Right renal pelvis (tissue), 4 donors: ENCODE measurements at regions not wholly inside any gene's neighbourhood (a gene's known extent, or its start where the extent isn't known, plus 50 kb on each side); places are given as distances from the start of the nearest gene placed in this dataset.
"Not testable (repeated sequence)": the region's sequence is repeated elsewhere in the genome, so short reads cannot be mapped to it uniquely, and the experiment has no call there.

Experiments
- DNase-seq, 4 donors: peaks; one replicate each; pipeline ENCODE4 v3.0.0-alpha.2; 2013; ENCODE audit warnings: low read depth in 4 of 4, low spot score in 3 of 4, missing footprints in 1 of 4

DNA sequence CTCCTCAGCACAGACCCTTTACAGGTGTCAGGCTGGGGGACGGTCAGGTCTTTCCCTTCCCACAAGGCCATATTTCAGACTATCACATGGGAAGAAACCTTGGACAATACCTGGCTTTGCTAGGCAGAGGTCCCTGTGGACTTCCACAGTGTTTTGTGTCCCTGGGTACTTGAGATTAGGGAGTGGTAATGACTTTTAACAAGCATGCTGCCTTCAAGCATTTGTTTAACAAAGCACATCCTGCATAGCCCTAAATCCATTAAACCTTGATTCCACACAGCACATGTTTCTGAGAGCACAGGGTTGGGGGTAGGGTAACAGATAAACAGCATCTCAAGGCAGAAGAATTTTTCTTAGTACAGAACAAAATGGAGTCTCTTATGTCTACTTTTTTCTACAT, 451.2 kb downstream of the PLOD2 start:
- not testable (repeated sequence) for DNase-seq

DNA sequence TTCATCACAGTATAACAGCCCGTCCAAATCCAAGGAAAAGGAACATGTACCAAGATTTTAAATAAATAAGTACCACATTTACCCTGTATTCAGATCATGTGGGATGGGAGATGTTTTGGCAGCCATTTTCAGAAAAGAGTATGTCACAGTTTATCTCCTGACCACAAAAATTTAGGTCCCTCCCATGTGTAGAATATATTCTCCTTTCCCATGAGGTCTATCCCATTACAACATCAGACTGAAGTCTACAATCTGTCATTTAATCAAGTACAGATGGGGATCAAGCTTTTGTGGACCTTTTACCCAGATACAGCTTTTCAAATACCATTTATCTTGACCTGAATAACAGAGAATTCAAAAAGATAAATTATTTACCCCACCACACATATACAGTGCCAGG, 444.5 kb downstream of the PLOD2 start:
- DNase-seq: no peak

DNA sequence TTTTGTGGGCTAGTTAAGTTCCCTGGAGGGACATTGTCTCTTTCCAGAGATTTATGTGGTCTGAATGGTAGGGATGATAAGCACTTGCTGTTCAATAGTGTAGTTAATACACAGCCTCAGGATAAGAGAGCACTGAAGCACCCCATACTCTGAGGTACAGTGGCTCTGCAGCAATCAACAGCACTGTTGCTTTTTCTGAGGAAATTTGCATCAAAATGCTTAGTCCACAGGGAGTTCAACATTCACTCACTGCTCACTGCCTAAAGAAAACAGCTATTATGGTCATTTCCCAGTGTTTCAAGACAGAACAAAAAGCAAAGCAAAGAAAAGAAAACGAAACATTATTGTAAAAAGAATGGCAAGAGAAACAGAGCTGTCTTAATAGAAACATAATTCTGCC, 441.9 kb downstream of the PLOD2 start:
- no peak for DNase-seq

DNA sequence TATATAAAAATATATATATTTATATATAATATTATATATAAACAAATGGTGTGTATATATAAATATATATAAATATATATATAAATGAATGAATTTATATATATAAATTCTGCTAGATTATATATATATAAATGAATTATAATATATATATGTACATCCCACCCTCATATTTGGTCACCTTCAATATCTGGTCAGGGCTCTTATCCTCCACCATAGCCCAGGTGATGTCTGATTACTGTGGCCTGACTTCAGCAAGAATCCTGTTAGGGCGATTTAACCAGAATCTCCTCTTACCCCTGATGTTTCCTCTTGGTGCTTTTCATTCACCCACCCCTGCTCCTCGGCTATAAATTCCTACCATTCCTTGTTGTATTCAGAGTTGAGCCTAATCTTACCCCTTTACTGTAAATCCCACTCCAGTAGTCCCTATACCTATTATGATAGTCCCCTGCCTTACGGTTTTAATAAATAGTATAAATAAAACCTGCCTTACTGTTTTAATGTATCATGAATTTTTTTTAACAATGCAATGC, 439.6 kb downstream of the PLOD2 start:
- DNase-seq: no peak

DNA sequence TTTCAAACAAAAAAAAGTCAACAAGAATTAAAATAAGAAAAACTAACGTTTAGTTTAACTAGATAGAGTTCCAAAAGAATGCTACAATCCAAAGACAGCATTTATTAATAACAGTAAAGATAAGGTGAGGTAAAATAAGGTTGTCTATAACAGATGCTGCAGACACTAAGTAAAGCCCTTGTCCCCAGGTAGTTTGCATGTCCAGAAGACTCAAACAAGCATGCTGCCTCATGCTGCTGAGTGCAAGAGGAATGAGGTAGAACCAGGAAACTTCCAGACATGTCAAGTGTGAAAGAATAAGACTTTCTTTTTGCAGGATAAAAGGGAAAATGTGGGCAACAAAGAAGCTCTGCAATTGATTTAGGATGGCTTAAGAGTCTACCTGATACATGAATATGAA, 439.2 kb downstream of the PLOD2 start:
- DNase-seq: no peak

DNA sequence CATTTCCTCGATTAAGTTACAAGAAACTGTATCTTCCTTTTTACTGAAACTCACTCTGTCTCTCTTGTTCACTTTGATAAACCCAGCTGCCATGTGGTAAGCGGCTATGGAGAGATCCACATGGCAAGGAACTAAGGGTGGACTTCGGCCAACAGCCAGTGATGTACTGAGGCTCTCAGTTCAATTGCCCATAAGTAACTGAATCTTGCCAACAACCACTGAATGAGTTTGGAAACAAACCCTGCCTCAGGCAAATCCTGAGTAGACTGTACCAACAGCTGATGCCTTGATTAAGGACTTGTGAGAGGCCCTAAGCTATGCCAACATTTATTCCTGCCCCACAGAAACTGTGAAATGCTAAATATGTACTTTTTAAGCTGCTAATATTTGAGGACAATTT, 433.5 kb downstream of the PLOD2 start:
- no peak for DNase-seq

DNA sequence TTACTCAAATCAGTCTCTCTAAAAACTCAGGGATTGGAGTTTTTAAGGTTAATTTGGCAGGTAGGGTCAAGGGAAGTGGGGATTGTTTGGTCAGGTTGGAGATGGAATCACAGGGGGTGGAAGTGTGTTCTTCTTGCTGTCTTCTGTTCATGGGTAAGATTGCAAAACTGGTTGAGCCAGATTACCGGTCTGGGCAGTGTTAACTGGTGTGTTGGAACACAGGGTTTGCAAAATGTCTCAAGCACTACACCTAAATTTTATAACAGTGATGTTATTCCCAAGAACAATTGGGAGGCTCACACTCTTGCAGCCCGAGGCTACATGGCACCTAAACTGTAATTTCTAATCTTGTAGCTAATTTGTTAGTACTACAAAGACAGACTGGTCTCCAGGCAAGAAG, 425.4 kb downstream of the PLOD2 start:
- no peak for DNase-seq

DNA sequence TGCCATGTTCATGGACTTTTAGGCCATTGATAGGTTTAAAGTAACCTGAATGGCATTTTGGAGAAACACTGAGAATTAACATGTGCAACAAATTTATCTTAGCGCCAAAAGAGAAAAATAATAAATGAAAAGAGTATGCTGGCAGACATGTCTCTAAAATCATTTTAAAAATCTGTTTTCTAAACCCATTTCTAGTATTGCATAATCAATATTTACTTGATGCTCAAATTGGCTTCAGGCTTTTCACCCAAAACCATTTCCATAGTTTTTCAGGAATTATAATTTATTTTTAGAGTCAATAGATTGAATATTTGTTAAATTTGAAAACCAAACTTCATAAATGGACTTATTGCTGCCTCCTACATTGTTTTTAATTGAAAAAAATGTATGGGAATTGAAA, 423.0 kb downstream of the PLOD2 start:
- no peak for DNase-seq

DNA sequence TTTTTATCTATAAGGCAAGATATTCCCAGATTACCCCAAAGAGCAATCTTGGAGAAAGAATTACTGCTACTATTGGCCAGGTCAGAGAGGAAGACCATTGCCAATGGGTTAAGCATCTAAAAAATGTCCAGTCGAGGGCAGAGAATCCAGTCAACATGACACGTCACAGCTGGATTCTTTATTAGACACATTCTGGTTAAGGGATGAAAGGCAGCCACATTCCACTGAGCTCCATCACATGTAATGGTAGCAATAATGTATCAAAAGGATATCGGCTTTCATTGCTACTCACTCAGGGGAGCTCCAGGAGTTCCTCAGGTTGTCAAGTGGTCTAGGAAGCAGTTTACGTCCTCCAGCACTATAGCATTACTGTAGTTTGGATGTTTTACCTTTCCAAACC, 421.1 kb downstream of the PLOD2 start:
- DNase-seq: no peak

DNA sequence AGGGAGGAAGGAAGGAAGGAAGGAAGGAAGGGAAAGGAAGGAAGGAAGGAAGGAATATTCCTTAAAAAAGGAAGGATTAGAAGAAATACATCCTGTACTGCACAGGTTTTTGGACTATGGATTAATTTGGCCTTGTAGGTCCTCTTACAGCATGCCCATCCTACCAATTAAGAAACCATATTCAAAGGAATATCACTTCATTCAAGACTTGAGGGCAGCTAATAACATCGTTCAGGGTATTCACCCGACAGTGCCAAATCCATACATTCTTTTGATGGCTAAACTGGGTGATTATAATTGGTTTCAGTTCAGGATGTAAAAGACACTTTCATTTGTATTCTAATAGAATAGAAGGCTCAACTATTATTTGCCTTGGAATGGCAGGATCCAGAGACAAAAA, 410.3 kb downstream of the PLOD2 start:
- no peak for DNase-seq

DNA sequence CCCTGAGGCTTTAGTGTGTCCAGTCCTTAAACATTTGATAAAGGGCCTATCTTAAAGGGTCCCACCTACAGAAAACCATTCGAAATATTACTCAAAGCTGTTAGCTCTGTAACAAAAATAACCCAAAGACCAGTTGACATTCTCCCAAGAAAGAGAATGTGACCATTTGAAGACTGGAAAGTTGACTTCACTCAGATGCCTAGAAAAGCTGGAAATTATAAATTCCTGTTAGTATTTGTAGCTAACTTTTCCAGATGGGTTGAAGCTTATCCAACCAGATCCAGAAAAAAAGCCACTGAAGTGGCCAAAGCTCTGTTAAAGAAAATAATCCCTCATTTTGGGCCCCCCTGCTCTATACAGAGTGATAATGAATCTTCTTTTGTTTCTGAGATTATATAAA, 408.4 kb downstream of the PLOD2 start:
- no peak for DNase-seq

DNA sequence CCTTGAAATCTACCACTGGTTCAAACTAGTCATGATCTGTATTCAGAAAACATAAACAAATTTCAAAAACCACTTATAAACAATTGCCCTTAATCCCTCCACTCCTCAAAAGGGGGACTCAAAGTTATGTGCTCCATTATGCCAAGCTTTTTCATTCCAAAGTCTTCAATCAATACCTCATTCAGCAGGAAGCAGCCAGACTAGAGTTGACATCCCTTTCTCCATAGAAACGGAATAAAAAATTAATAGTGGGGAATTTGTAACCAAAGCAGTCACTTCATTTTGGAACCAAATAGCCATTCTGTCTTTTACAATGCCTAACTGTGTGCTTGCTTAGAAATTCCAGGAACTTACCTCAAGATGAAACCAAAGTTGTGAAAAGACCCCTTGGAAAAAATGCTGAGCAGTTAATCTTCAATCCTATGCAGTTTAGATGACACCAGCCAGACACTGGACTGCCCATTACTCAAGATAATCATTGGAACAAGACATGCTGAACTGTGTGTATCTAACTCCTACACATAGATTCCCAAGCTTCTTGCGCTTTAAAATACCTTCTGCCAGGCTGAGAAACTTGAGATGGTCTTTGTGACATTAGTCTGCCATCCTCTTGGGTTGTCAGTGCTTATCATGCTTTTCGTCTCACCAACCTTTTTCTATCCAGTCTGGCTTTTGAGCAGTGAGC, 406.2 kb downstream of the PLOD2 start:
- DNase-seq: peak in 3 of 4 donors; percentile 1 to 30 (median 16)

DNA sequence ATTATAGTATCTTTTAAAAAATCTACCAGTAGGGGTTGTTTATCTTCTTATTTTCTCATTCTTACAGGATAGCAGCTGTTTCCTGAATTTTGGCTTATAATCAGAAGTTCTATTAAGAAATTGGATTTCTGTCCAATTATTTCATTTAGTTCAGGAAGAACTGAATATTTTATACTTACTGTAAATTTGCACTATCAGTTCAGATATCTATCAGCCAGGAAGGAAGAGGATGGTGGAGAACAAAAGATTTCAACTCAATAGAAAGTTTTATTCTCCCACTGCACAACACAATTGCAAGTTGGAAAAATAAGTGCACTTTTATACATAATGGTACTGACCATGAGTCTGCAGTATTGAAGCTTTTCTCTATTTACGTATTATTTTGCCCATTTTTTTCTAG, 400.9 kb downstream of the PLOD2 start:
- DNase-seq: no peak

DNA sequence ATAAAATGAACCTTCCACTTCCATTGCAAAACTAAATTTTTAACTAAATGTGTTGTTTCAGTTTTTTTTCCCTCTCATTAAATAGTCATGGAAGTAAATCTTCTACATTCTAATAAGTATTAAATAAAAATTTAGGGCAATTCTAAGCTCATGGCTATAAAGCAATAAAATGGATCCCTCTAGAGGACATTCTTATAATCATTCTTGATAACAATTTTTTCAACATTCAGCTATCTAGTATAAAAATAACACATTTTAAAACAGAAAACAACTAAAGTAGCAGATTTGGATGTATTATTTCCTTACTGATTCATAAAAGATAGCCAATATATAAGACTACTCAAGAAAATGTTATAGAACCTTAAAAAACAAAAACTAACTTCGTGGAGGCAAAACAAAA, 393.1 kb downstream of the PLOD2 start:
- no peak for DNase-seq

DNA sequence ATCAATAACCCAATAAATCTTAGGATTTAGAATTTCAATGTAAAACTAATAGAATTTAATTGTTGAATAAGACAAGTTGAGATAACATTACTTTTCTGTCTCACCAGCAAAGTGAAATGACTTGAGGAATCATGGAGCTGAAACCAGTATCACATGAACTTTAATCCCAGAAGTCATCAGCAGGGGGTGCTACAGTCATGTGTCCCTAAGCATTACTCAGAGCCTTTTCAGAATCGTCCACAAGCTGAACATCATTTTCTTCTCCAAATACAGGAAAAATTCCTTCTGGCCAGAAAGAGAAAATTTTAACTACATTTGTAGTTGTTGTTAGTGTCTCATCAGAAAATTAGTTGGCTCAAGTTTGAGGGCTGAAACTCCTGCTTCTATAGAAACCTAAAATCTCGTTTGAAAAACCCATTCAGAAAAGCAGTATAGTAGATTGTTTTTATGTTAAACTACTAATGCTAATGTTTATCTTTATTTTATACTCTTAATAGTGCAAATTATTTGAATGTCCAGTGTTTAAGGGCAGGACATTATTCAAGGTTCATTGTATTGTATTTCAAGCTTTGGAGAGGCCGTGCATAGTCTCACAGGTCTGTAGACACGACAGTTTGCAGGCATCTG, 384.1 kb downstream of the PLOD2 start:
- peak in 3 of 4 donors; percentile 12 to 31 (median 16) for DNase-seq

DNA sequence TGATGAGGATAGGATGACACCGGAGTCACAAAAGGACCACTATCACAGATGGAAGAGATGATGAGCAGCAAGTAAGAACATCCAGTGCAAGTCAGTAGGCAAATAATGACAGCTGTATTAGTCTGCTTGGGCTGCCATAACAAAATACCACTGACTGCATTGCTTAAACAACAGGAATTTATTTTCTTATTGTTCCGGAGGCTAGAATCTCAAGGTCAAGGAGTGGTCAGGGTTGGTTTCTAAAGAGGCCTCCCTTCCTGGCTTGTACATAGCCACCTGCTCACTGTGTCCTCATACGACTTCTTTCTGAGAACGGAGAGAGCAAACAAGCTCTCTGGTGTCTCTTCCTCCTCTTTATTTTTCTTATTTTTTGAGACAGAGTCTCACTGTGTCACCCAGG, 380.7 kb downstream of the PLOD2 start:
- no peak for DNase-seq

DNA sequence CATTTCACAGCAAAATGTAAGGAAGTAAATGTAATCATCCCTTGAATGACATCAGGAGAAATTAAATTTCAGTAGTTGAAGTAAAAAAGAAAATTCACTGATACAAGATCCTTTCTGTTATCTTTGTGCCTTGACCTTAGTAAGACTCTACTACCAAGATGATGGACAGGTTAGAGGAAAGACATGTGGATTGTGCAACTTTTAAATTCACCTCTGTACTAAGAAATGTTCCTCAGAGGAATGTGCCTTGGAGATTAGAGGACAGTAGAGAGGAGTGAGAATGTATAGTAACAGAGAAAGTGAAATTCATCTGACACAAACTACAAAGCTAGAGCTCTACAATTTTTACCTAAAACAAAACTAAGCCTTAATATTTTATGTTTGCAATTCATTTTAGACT, 375.3 kb downstream of the PLOD2 start:
- no peak for DNase-seq

DNA sequence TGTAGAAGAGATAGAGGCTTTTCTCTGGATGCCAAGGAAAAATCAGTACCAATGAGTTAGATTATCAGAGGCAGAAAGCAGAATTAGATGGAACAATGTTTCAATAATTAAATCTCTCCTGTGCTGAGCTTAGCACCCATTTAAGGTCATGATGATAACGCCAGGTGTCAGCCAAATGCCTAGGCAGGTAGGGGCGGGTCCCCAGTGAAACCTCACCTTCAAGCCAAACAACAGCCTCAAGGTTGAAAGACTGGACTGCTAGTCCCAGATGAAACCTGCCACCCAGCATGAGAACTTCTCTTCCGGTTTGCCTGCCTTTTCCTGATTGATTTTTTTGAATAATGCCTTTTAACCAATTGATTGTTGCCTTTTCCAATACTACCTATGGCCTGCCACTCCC, 363.0 kb downstream of the PLOD2 start:
- DNase-seq: no peak

DNA sequence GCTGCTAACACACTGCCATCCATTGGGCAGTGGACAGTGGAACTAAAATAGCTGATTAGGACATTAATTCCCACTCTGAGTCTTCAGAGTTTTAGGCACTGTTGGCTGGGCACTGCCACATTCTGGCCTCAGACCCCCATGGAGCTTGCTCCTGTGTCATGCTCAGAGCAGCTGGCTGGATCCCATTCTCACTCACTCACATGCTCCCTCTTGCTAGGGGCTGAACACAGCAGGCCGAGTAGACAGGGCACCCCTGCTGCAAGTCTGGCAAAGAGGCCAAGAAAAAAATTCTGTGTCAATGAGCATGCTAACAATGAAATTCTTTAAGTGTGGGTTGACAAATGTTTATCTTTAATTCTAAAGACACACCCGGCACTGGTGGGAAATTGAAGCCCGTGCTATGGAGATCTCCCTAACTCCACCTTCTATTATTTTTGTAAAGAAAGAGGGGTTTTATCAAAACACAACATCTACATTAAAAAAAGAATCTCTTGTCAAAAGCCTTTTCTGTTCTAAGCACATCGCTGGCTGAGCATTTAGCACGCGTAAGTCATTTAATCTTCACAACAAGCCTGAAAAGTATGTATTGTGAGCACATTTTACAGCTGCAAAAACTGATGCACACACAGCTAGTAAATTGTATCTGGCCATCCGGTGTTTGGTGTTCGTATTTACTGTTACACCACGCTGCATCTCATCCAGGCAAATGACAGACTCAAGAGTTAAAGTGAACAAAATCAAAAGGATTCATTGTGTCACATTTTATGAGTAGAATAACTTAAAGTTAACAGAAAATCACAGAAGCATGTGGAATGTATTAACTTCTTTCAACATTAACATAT, 362.1 kb downstream of the PLOD2 start:
- no peak for DNase-seq

DNA sequence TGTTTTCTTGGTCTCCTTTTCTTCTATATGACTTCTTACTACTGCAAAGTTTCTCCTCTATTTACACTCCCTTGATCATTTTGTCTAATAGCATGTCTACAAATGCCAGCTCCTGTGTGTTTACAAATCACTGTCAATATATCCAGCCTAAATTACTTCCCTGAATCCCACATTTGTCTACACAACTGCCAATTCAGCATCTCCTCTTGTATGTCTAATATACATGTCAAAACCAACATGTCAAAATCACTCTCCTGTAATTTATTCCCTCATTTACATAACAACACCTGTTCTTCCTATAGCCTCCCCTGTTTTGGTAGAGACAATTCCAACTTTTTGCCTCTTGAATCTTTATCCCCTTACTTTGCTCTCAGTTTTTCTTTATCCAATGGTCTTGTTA, 359.3 kb downstream of the PLOD2 start:
- DNase-seq: no peak

DNA sequence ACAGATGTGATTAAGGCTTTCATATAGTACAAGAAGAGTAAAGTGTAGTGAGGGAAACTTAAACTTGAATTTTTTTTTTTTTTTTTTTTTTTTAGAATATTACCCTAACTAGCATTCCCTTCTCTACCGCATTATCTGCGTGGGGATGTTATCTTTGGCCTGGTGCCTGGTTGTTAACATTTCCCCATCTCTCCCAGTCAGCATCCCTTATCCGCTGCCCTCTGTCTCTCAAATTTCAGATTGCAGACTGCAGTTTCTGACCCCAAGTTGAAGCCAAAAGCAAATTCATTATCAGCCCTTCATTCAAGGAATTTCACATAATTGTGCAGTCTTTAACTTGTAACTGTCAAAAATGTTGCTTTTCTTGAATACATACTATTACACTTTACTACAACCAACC, 353.0 kb downstream of the PLOD2 start:
- peak; percentile 27 to 43 (median 38) for DNase-seq

DNA sequence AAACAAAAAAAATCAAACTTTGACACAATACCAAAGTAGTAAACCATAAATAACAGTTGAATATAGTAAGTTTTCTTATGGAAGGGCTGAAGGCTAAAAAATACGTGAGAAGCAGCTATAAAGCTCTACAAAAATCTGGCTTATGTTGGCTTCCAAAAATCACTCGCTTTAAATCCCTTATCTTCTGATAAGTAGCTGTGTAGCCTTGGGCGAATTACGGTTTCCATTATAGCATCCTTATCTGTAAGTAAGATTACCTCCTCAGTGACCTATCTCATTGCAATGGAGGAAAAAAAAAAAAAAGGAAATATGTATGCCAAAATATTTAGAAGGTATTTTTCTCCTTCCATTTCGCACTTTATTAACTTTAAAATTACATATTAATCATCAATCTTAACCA, 348.6 kb downstream of the PLOD2 start:
- no peak for DNase-seq
